HEK293T (cell line): ENCODE measurements at regions not wholly inside any gene's neighbourhood (a gene's known extent, or its start where the extent isn't known, plus 50 kb on each side); places are given as distances from the start of the nearest gene placed in this dataset.

Source experiments
- CTCF ChIA-PET: fragments of 350-600 bp; formaldehyde crosslinking; extraction: SDS; loops from one replicate; lab custom pipeline; 2021; ENCODE audit warnings: antibody characterized with exemption, inconsistent platforms; lab: Yijun Ruan, JAX
- POLR2A ChIA-PET: fragments of 350-600 bp; formaldehyde crosslinking; extraction: SDS; loops from one replicate; lab custom pipeline; 2020; ENCODE audit warnings: antibody characterized with exemption, inconsistent platforms; lab: Yijun Ruan, JAX
- DNase-seq: peaks from one replicate; pipeline ENCODE4 v3.0.0; 2012; ENCODE audit warnings: mixed read lengths; ENCODE audit errors: extremely low spot score
- ARNT ChIP-seq: fragments of 450-650 bp; IDR thresholded peaks from 2 replicates; pipeline ENCODE4 v1.6.1; 2017; ENCODE audit warnings: mild to moderate bottlenecking
- BHLHE40 ChIP-seq: fragments of 450-650 bp; IDR thresholded peaks from 2 replicates; pipeline ENCODE4 v1.6.1; 2016; ENCODE audit warnings: mild to moderate bottlenecking, moderate library complexity, borderline replicate concordance
- CTBP1 ChIP-seq: fragments of 450-650 bp; IDR thresholded peaks from 2 replicates; pipeline ENCODE4 v1.6.1; 2016; ENCODE audit warnings: borderline replicate concordance
- ELF4 ChIP-seq: fragments of 450-650 bp; IDR thresholded peaks from 2 replicates; pipeline ENCODE4 v1.6.1; 2017; ENCODE audit warnings: antibody characterized with exemption
- FOXA1 ChIP-seq: fragments of 450-650 bp; IDR thresholded peaks from 2 replicates; pipeline ENCODE4 v1.6.1; 2016; ENCODE audit warnings: mild to moderate bottlenecking
- FOXK2 ChIP-seq: fragments of 450-650 bp; IDR thresholded peaks from 2 replicates; pipeline ENCODE4 v1.6.1; 2016; ENCODE audit warnings: mild to moderate bottlenecking
- FOXM1 ChIP-seq: fragments of 450-650 bp; IDR thresholded peaks from 2 replicates; pipeline ENCODE4 v1.6.1; 2017; ENCODE audit warnings: mild to moderate bottlenecking, borderline replicate concordance
- HDGF ChIP-seq: fragments of 450-650 bp; IDR thresholded peaks from 2 replicates; pipeline ENCODE4 v1.6.1; 2017; ENCODE audit warnings: antibody characterized with exemption, borderline replicate concordance
- L3MBTL2 ChIP-seq: fragments of 450-650 bp; conservative IDR thresholded peaks from 2 replicates; pipeline ENCODE4 v1.6.1; 2016; ENCODE audit warnings: mild to moderate bottlenecking
- LEF1 ChIP-seq: fragments of 450-650 bp; IDR thresholded peaks from 2 replicates; pipeline ENCODE4 v1.6.1; 2017; ENCODE audit warnings: mild to moderate bottlenecking, borderline replicate concordance
- NFRKB ChIP-seq: fragments of 450-650 bp; IDR thresholded peaks from 2 replicates; pipeline ENCODE4 v1.6.1; 2016; ENCODE audit warnings: mild to moderate bottlenecking, moderate library complexity
- PKNOX1 ChIP-seq: fragments of 450-650 bp; IDR thresholded peaks from 2 replicates; pipeline ENCODE4 v1.6.1; 2016
- SP1 ChIP-seq: fragments of 450-650 bp; IDR thresholded peaks from 2 replicates; pipeline ENCODE4 v1.6.1; 2017
- SUZ12 ChIP-seq: fragments of 450-650 bp; IDR thresholded peaks from 2 replicates; pipeline ENCODE4 v1.6.1; 2016; ENCODE audit warnings: mild to moderate bottlenecking
- TARDBP ChIP-seq: fragments of 450-650 bp; IDR thresholded peaks from 2 replicates; pipeline ENCODE4 v1.6.1; 2016
- ZNF384 ChIP-seq: fragments of 450-650 bp; IDR thresholded peaks from 2 replicates; pipeline ENCODE4 v1.6.1; 2016

GRCh38 chr10:121655254-121656144 is 57.3 kb upstream of the FGFR2 start:
- TF ChIP-seq TARDBP (no peak), CTBP1 (no peak), FOXK2 (no peak), NFRKB (no peak), BHLHE40 (no peak), FOXM1 (no peak), SP1 (no peak), ARNT (no peak), PKNOX1 (no peak), HDGF (no peak), ZNF384 (no peak), SUZ12 (no peak), ELF4 (no peak)
- ChIA-PET POLR2A (no interaction called here), CTCF (interaction anchor here (1.1 to 1.4 kb wide), 2 partner anchors 10 to 707 kb away, joined by 3 read pairs; no protein-coding TSS in a partner anchor)
- no peak for DNase-seq

GRCh38 chr10:121654021-121654545 is 55.8 kb upstream of the FGFR2 start:
- no peak for DNase-seq
- ChIA-PET CTCF (interaction anchor here (0.6 to 1.4 kb wide), 6 partner anchors 9 to 1104 kb away, joined by 3 to 6 read pairs (median 3); no protein-coding TSS in a partner anchor), POLR2A (interaction anchor here (0.9 kb wide), 1 partner anchor 10 kb away, joined by 3 read pairs; no protein-coding TSS in a partner anchor)
- TF ChIP-seq L3MBTL2 (0 out of 2 replicates have a peak, but pooled peaks have one; percentile 2), HDGF (no peak)

GRCh38 chr10:121653608-121654007 is 55.4 kb upstream of the FGFR2 start:
- no peak for TF ChIP-seq TARDBP
- no peak for DNase-seq
- ChIA-PET POLR2A (interaction anchor here (0.9 kb wide), 1 partner anchor 10 kb away, joined by 3 read pairs; no protein-coding TSS in a partner anchor), CTCF (interaction anchor here (0.9 to 1.4 kb wide), 2 partner anchors 436 to 705 kb away, joined by 3 read pairs; no protein-coding TSS in a partner anchor)

GRCh38 chr10:121648493-121648892 is 50.2 kb upstream of the FGFR2 start:
- ChIA-PET CTCF (no interaction called here), POLR2A (no interaction called here)
- TF ChIP-seq LEF1: no peak
- no peak for TF ChIP-seq BHLHE40
- no peak for TF ChIP-seq FOXM1
- no peak for TF ChIP-seq HDGF
- TF ChIP-seq TARDBP: no peak
- TF ChIP-seq FOXA1: no peak
- no peak for TF ChIP-seq FOXK2
- no peak for TF ChIP-seq SUZ12
- no peak for TF ChIP-seq CTBP1
- no peak for DNase-seq

- no peak for DNase-seq
- ChIA-PET CTCF (no interaction called here), POLR2A (no interaction called here)
- TF ChIP-seq ZNF384 (no peak), L3MBTL2 (no peak), ARNT (no peak), LEF1 (no peak), HDGF (no peak), FOXM1 (no peak), FOXK2 (no peak), PKNOX1 (no peak), NFRKB (no peak), BHLHE40 (no peak), TARDBP (no peak), SUZ12 (no peak), ELF4 (no peak), CTBP1 (no peak), SP1 (no peak), FOXA1 (no peak)
Observed at GRCh38 chr10:121648059-121648458, 49.8 kb upstream of the FGFR2 start.
